Lung (tissue), 11 donors: ENCODE measurements at regions not wholly inside any gene's neighbourhood (a gene's known extent, or its start where the extent isn't known, plus 50 kb on each side); places are given as distances from the start of the nearest gene placed in this dataset.

Experiments used
- ATAC-seq: fragments of 200-7000 bp; cut with Tn5 transposase; one replicate; pipeline ENCODE4 v1.9.1; 2020; ENCODE audit warnings: moderate number of reproducible peaks; ENCODE audit not compliant: insufficient read depth, low FRiP score
- DNase-seq, 3 donors: peaks; one replicate each; pipeline ENCODE4 v3.0.0-alpha.2; 2013 to 2017
- H3K27ac ChIP-seq, 2 donors: one replicate each; pipeline ENCODE4 v1.5.1; 2013; ENCODE audit warnings: mild to moderate bottlenecking in 2 of 2, moderate library complexity in 2 of 2, control low read depth in 1 of 2, inconsistent platforms in 1 of 2, low read depth in 1 of 2, low read length in 1 of 2
- H3K27me3 ChIP-seq, 3 donors: one replicate each; pipeline ENCODE4 v1.5.1; 2013; ENCODE audit warnings: low read length in 2 of 3; ENCODE audit not compliant: control insufficient read depth in 3 of 3, insufficient read depth in 3 of 3
- H3K36me3 ChIP-seq, 4 donors: one replicate each; pipeline ENCODE4 v1.5.1; 2013; ENCODE audit warnings: low read length in 4 of 4, mild to moderate bottlenecking in 1 of 4, moderate library complexity in 1 of 4; ENCODE audit not compliant: control insufficient read depth in 4 of 4, insufficient read depth in 4 of 4
- H3K4me1 ChIP-seq, 5 donors: one replicate each; pipeline ENCODE4 v1.5.1; 2013; ENCODE audit warnings: low read length in 5 of 5, mild to moderate bottlenecking in 2 of 5, moderate library complexity in 1 of 5; ENCODE audit not compliant: control insufficient read depth in 5 of 5, insufficient read depth in 5 of 5
- H3K4me3 ChIP-seq: one replicate; pipeline ENCODE4 v1.5.1; 2013; ENCODE audit warnings: mild to moderate bottlenecking, control low read depth, moderate library complexity
- H3K9ac ChIP-seq, 2 donors: one replicate each; pipeline ENCODE4 v1.5.1; 2013; ENCODE audit warnings: low read length in 2 of 2, control low read depth in 1 of 2; ENCODE audit not compliant: insufficient read depth in 1 of 2
- H3K9me3 ChIP-seq, 4 donors: one replicate each; pipeline ENCODE4 v1.5.1; 2013; ENCODE audit warnings: low read length in 3 of 4, mild to moderate bottlenecking in 1 of 4, moderate library complexity in 1 of 4; ENCODE audit not compliant: control insufficient read depth in 4 of 4, insufficient read depth in 3 of 4
- WGBS, 2 donors: extraction: QIAGEN DNeasy Blood & Tissue Kit; methylation state at CpG; one replicate each; pipeline ENCODE4 v1.1.7; 2013; 5-methylcytosine and 5-hydroxymethylcytosine counted together
- TF ChIP-seq, protein P1 (sequence below): IDR thresholded peaks from 2 replicates; pipeline ENCODE4 v1.5.1; 2012; ENCODE audit warnings: mild to moderate bottlenecking; ENCODE audit errors: control extremely low read depth, extremely low read depth
- donor health status: control.
- donor health status: control.
- donor health status: Bipolar disorder and iron deficiency.
- donor health status: healthy.
- donor health status: DM: yes; HTN: yes; CAD: no.

DNA sequence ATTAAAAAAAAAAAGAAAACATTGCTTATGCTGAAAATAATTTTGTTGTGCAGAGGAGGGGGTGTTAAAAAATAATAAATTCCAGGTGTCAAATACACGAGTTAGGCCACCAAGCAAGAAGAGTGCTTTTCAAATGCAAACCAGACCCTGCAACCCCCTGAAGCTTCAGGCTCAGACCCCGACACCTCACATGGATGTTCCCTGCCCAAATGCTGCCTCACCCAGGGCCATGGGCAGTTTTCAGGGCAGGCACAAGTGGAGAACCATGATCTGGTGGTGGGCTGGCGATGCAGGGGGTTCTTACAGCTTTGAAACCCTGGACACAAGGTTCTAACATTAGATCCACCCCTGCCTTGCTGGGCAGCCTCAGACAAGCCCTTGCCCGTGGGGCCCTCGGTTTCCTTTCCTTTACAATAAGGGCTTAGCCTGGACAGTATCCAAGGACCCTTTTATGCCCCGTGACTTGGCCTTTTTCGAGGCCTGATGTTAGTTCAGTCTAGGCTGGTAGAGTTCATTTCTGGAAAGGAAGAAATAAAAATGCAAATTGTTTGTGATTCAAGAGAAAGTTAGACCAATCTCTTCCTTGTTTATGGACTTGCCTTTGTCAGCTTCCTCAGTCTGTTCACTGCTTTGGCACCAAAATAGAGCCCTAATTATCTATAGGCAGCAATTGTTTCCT is 168.7 kb downstream of the DDX1 start:
- 47 to 57% methylated on average over 7 of the region's 7 CpGs for WGBS, 2 donors

DNA sequence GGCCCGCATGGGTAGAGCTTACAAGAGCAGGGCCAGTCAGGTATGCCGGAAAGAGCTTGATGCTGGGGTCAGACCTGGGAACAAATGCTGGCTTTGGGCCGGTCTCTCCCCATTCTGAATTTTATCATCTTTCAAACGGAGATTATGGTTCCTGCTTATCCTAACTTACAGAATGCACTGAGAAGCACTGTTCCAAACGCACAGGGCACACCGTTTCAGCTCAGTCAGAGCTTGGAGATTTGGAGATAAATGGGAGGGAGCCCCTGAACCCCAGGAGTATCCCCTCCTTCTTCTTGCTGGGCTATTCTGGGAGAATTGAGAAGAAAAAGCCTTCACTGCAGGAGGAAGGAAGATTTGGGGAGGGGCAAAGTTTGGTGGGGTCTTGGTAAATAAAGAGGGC is 169.4 kb downstream of the DDX1 start:
- Histone ChIP-seq H3K4me3 (no peak overlapping the region), H3K36me3 (no peaks in the 10 kb centered on the region), H3K9ac (no peak overlapping the region), H3K4me1 (peaks cover 0 to 4% (median 0%) of the 10 kb centered on the region in 5 donors), H3K9me3 (peaks cover 0 to 8% (median 0%) of the 10 kb centered on the region in 4 donors), H3K27me3 (no peaks in the 10 kb centered on the region), H3K27ac (no peak overlapping the region)
- 63 to 71% methylated on average over 6 of the region's 6 CpGs for WGBS, 2 donors
- ATAC-seq (no peak), DNase-seq (no peak)
- TF ChIP-seq, protein P1, sequence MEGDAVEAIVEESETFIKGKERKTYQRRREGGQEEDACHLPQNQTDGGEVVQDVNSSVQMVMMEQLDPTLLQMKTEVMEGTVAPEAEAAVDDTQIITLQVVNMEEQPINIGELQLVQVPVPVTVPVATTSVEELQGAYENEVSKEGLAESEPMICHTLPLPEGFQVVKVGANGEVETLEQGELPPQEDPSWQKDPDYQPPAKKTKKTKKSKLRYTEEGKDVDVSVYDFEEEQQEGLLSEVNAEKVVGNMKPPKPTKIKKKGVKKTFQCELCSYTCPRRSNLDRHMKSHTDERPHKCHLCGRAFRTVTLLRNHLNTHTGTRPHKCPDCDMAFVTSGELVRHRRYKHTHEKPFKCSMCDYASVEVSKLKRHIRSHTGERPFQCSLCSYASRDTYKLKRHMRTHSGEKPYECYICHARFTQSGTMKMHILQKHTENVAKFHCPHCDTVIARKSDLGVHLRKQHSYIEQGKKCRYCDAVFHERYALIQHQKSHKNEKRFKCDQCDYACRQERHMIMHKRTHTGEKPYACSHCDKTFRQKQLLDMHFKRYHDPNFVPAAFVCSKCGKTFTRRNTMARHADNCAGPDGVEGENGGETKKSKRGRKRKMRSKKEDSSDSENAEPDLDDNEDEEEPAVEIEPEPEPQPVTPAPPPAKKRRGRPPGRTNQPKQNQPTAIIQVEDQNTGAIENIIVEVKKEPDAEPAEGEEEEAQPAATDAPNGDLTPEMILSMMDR: no peak

More for the DNA sequence above, 168.7 kb downstream of the DDX1 start:
- Histone ChIP-seq H3K9me3 (peaks cover 0 to 8% (median 0%) of the 10 kb centered on the region in 4 donors), H3K27me3 (no peaks in the 10 kb centered on the region), H3K36me3 (no peaks in the 10 kb centered on the region), H3K27ac (no peak overlapping the region), H3K9ac (no peak overlapping the region), H3K4me1 (peaks cover 0 to 4% (median 0%) of the 10 kb centered on the region in 5 donors), H3K4me3 (no peak overlapping the region)
- ATAC-seq (no peak), DNase-seq (peak in 1 of 3 donors; percentile 30)
- TF ChIP-seq, protein P1: no peak

DNA sequence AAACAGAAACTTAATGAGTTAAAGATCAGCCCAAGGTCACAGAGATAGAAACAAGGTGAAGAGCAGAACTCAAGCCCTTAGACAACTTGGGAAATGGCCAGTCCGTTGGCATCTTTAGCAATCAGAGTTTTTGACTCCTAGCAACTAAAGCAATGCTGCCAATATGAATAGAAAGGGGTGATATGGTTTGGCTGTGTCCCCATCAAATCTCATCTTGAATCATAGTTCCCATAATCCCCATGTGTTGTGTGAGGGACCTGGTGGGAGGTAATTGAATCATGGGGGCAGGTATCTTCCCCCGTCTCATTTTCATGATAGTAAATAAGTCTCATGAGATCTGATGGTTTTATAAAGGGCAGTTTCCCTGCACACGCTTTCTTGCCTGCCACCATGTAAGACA is 170.2 kb downstream of the DDX1 start:
- Histone ChIP-seq H3K36me3 (no peaks in the 10 kb centered on the region), H3K27me3 (no peaks in the 10 kb centered on the region), H3K9me3 (peaks cover 0 to 8% (median 0%) of the 10 kb centered on the region in 4 donors), H3K4me1 (peaks cover 0 to 4% (median 0%) of the 10 kb centered on the region in 5 donors), H3K27ac (no peak overlapping the region), H3K9ac (no peak overlapping the region), H3K4me3 (no peak overlapping the region)
- TF ChIP-seq, protein P1: no peak
- no peak for DNase-seq
- no peak for ATAC-seq
- WGBS, 2 donors: 64 to 77% methylated on average over 3 of the region's 3 CpGs

DNA sequence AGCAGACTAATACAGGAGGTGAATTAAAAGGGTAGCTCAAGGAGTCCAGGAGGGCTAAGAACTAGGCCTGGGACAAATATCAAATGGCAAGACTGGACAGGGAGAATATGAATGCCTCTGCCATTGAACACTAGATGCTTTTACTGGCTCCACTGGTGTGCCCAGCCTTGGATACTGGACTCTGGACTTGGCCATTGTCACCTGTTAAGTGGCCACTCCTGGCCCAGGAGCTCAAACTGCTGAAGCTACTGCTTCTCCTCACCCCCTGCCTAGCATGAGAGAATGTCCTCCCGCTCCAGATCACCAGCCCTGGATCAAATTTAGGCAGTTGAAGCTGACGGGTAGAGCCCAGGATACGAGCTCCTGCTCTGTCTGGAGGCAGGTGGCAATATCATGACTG is 170.8 kb downstream of the DDX1 start:
- H3K9ac ChIP-seq: no peak overlapping the region
- no peak overlapping the region for H3K27ac ChIP-seq
- TF ChIP-seq, protein P1: no peak
- no peaks in the 10 kb centered on the region for H3K27me3 ChIP-seq
- no peaks in the 10 kb centered on the region for H3K36me3 ChIP-seq
- peaks cover 0 to 7% (median 0%) of the 10 kb centered on the region in 4 donors for H3K9me3 ChIP-seq
- peaks cover 0 to 4% (median 0%) of the 10 kb centered on the region in 5 donors for H3K4me1 ChIP-seq
- WGBS, 2 donors: 94 to 96% methylated on average over 3 of the region's 3 CpGs
- DNase-seq: no peak
- no peak for ATAC-seq
- no peak overlapping the region for H3K4me3 ChIP-seq
